HG03196 (cell line): ENCODE measurements at regions not wholly inside any gene's neighbourhood (a gene's known extent, or its start where the extent isn't known, plus 50 kb on each side); places are given as distances from the start of the nearest gene placed in this dataset.

ENCODE experiments used
- ATAC-seq: cut with Tn5 transposase; IDR thresholded peaks from one replicate; pipeline ENCODE4 v1.9.1; 2021; ENCODE audit not compliant: unreplicated experiment

DNA sequence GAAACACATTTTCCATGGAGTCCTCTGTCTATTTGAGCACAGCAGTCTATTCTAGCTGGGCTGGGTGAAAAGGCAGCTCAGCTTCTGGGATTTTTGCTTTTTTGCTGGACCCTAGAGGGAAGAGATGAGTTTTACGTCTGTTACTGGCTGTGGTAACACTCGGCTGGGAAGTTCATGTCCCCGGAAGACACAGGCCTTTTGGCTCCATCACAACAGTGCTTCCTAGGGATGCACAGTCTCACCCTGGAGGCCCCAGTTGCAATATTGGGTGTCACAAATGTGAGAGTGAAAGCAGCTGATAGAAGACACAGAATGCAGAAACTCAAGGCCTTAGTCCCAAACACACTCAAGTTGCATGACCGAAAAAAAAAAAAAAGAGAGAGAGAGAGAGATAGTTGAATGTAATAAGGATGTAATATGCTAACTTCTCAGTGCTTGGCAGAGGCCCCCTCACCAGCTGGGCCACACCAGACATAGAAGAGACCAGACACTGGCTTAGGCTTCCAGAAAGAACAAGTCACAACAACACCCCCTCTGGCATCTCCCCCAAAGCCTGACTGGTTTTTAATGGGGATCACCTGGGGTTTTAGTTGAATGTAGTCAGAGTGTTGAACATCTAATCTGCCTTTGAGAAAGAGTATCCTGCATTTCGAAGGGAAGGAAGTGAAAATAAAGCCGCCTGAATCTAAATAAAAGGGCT, 545.4 kb upstream of the FZD8 start:
- no peak for ATAC-seq

DNA sequence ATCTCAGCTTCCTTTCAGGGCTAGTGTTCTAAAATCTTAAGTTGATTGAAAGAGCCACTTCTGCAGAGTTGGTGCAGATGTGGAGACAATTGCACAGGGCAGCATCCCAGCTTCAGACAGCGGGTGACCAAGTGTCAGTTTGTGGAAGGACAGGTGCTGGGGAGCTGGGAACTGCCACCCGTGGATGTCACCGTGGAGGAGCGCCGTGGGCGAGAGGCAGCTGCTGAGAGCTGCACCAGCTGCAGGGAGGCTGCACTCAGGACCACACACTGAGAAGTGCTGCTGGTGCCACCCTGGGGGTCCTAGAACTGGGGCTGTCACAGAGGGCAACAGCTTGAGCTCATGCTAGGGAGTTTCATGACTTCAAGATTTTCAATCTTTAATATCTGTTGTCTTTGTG, 543.0 kb upstream of the FZD8 start:
- no peak for ATAC-seq

DNA sequence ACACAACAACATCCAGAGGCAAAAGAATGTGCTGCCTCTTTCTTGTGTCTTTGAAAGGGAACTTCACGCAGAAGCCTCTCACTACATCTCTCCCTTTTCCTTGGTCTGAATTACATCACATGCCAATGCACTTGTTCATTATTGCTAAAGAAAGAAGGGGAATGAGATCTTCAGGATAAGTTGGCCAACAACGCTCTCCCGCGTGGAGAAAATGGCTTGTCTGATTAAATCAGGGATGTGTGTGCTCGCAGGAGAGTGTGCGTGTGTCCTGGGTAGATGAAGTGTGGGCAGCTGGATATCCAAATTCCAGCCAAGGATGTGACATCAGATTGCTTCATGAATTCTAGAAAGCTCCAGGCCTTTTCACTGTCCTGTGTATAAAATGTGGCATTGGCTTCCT, 541.6 kb upstream of the FZD8 start:
- ATAC-seq = no peak

DNA sequence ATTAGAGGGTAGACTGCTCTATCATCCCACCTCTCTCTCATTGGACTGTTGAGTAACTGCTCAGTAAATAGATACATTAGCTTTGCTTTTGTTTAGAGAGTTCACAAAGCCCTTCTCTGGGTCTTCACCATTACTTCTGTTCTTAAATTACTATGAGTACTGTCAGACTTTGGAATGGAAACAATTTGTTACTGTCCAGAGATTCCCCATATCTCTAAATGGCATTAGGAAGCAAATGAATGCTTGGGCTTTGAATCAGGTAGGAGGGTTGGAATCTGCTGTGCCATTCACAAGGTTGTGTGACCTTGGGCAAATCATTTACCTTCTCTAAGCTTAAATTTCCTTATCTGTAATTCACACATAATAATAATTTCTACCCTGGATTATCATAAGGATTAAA, 541.0 kb upstream of the FZD8 start:
- ATAC-seq = no peak

DNA sequence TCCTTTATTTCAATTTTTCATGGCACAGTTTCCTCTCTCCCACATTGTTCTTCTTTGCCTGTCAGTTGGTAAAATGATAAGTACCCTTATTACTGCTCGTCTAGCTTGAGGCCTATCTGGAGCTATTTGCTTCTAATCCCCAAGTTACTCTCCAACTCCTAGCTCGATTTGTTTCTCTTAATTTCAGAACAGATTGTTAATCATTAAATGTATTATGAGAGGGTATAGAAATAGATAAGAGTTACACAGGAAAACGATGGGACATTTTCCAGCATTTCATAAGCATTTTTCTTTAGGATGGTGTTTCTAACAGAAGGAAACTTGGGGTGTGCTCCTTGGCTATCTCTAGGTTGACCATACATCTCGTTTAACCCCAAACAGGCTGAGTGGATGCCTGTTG, 540.5 kb upstream of the FZD8 start:
- no peak for ATAC-seq

DNA sequence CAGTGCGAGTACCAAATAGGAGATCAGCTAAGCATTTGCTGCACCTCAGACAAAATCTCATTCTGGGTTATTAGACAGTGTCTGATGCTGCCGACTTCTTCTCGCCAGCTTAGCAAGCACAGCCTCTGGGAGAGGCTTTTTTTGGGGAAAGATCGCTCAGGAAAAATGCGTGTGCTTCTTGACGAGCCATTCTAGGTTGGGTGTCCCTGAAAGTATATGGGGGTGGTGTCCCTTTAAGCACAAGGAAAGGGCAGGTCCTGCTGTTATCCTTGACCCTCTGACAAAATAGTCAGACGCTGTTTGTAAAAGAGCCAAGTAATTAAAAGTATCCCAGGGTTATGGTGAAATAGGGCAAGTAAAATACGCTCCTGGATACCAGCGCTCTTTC, 540.1 kb upstream of the FZD8 start:
- ATAC-seq = no peak

DNA sequence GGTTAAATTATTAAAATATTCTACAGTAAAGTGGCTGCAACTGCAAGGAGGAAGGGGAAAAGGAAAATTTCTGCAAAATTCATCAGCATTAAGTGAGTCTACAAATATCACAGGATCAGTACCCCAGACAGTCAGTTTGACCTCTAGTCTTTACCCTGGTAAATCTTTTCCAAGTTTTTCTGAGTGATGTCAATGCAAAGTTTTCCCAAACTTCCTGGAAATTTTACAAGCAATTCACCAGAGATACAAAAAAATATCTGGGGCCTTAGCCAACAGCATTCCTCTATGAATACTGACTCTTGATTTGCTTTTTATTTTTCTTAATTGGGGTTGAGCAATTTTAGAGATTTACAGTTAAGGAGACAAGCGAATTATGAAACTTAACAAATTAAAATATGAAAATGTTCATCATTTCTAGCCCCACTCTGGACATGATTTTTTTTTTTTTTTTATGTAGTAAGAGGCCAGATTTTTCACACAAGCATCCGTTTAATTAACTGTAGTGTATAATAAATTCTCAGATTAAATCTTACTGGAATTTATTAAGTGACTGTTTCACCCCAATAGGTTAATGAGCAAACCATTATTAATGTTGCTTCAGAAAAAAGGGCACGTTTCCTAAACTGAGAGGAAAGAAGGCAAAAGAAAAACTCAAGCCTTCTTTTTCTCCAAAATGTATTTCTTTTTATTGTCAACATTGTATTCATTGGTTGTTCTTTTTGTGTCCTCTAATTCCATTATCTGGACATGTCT, 539.5 kb upstream of the FZD8 start:
- ATAC-seq = no peak

DNA sequence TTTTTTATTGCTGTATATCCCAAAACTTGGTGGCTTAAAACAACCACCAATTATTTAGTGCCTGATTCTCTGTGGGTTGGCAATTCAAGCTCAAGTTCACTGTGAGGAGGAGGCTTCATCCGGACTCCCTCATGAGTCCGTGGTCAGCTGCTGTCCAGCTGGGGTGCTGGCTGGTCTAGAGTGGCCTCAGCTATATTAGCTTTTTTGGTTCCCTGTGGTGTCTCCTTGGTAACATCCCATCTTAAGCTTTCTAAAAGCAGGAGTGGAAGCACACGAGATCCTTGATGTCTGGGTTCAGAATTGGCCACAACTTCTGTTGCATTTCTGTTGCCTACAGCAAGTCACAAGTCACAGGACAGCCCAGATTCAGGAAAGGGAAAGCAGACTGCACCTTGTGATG, 536.5 kb upstream of the FZD8 start:
- no peak for ATAC-seq

DNA sequence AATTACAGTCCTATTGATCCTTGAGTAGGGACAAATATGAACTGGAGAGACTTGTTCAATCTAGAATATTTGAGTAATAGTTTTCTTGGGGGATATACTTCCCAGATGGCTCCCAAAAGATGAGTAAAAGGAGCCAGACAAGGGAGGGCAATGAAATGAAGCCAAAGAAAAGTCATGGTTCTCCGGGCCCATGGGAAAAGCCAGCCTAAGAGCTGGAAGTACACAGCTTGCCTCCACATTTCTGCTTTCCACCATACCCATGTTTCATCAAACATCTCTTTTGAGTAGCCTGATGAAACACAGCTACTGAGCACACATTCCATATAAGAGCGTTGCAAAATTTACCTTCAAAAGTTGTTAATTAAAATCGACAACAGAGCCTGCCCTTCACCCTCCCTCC, 535.0 kb upstream of the FZD8 start:
- ATAC-seq = no peak

DNA sequence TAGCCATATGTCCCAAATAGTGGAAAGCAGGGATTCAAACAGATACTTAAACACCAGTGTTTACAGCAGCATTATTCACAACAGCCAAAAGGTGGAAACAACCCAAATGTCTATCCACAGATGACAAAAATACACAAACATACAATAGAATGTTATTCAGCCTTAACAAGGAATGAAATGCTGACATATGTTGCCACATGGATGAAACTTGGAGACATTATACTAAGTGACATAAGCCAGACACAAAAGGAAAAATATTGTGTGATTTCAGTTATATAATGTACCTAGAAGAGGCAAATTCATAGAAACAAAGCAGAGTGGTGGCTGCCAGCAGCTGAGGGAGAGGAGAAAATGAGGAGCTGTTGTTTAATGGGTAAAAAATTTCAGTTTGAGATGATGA, 533.9 kb upstream of the FZD8 start:
- no peak for ATAC-seq

DNA sequence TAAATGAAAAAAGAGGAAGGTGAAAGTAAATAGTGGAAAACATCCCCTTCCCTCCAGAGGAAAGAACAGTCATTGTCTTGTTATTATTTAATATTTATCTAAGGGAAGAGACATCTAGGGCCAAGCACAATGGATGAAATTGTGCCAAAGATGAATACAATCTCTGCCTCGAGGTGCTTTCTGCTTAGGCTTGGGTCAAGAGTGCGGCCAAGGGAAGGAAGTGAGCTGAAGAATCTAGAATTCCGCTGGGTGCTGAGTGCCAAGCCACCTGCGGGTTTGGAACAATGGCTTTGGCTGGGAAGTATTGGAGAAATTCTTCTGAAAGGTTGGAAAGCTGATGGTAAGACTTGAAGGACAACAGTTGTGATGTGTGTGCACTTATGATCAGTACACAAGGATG, 531.3 kb upstream of the FZD8 start:
- ATAC-seq = no peak

DNA sequence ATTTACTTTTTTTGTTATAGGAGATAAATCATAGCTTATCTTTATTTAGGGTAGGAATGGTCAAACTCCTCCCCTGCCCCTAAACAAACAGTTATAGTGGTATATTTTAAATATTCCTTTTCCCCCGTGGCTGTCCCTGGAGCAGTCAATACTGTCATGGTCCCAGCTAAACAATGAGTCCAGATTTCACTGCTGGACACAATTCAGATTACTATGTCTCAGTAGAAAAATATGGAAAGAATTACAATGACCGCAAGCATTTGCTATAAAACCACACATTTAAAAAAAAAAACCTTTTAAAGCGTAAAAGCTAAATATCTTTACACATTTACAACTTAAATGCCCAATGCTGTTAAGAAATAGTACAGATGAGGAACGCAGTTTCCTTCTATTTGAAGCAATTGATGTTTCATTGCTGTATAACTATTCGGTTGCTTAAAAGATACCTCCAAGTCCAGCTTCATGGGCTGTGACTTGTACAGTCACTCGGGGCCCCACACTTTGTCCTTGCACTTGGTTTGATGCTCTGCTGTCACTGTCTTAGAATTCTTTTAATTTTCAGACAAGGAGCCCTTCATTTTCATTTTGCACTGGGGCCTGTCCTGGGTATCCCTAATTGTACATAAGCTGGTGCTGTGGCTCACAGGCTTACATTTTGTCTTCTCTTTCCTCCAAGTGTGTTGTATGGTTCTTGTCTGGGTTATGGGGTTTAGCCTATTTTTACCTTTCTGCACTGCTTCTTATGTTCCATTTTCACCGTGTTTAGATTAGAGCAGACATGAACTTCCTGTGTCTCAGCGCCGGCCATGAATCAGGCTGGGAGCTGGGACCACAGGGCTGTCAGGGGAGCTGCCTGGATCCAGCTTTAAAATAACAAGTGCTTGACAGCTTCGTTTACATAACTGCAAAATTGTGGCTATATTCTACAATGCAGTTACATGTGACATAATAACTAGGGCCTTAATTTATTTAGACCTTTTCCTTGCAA, 530.2 kb upstream of the FZD8 start:
- no peak for ATAC-seq

DNA sequence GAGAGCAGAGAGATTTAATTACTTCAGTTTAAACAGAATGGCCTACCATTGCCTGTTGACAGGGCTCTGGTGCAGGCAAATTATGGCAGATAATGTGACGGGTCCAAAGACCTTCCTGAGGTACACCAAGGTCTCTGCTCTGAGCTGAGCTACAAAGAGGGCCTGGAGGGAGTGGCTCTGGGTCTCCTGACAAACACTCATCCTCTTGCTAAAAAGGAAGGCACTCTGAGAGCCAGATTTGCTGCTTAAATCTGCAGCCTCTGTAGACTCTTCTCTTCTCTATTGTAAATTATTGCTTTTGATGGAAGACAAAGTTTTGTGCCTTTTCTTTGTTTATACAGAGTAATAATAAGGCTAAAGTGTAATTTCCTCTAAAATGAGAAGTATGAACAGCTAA, 529.5 kb upstream of the FZD8 start:
- no peak for ATAC-seq

DNA sequence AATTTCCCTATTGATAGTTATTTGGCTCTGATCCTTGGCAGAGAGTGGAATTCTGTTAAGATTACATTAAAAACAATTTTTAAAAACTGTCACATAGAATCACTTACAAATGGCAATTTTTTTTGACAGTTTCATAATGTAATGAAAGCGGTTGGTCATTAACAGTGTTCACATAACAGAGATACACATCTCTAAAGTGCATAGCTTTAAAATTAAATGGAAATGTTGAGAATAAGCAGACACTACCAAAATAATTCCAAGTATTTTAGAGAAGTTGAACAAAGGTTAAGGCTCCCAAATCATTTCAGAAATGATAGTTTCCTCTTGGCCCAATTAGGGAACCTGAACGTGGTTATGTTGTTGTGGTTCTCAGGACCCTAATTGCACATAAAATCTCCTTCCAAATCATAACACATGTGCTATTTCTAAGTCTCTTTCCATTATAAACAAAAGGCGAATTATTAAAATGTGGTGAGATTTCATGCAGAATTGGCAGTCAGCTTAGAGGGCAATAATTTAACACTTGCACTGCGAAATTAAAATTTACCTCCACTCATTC, 528.9 kb upstream of the FZD8 start:
- ATAC-seq = no peak

DNA sequence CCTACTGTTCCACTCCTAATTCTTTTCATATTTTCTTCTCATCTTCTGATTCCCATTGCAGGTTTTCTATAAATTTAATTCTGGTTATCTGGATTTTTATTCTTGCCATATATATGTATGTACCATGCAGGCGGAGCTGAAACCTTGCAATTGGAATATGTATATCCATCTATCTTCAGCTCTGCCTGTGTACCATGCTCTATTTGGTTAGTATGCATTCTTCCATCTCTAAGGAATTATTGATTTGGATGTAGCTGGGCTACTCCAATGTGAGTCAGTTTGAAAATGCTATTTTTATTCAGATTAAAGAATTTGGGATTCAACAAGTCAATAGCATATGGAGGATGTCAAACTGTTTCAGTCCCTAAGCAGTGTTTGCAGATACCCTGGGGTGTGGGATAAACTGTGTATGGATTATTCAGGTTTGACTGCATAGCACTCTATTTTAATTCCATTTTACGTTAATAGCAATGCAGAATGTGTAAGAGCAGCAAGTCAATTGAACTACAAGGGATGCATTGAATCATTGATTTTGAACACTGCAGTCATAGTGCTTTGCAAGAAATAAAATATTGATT, 528.1 kb upstream of the FZD8 start:
- no peak for ATAC-seq

DNA sequence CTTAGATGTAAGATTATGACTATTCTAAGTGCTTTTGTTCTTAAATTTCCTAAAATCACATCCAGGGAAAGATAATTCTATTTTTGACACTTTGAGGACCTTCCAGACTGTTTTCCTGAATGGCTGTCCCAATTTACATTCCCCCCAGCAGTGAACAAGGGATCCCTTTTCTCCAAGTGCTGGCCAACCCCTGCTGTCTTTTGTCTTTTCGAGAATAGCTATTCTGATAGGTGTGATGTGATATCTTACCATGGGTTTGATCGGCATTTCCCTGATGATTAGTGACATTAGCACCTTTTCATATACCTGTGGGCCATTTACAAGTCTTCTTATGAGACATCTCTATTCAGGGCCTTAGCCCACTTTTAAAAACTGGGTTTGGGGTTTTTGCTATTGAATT, 526.7 kb upstream of the FZD8 start:
- ATAC-seq = no peak

DNA sequence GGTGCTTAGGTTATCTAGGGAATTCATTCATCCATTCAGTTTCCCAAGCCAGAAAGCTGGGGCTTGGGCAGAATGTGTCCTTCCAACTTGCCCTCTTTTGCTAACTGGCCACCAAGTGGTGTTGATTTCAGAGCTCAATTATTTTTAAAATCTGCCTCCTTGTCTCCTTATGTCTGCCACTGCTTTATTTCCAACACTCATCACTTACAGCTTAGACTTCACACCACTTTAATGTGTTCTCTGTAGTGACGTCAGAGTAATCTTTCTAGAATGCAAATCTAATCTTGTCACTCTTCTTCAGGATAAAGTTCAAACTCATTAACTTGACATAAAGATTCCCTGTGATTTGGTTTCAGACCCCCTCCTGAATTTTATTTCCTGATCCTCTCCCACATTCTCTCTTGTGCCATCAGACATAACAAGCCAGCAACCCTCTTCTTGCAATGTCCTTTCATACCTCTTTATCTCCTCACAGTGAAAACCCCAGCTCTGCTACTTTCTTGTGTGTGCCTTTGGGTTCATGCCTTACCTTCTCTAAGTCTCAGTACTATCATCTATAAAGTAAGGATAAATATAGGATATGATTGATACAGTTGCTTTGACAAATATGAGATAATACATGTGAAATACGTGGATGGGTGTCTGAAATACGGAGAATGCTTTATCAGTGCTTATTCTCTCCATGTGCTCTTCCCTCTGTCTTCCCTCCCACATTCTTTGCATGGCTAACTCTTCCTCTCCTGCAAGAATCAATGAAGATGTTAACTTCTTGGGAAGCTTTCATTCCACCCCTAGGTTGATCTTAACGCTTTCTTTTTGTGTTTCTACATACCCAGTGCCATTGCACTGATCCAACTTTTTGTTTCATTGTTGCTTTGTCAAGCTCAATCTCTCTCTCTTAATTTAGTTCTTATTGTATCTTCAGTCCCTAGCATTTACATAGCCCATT, 522.7 kb upstream of the FZD8 start:
- no peak for ATAC-seq

DNA sequence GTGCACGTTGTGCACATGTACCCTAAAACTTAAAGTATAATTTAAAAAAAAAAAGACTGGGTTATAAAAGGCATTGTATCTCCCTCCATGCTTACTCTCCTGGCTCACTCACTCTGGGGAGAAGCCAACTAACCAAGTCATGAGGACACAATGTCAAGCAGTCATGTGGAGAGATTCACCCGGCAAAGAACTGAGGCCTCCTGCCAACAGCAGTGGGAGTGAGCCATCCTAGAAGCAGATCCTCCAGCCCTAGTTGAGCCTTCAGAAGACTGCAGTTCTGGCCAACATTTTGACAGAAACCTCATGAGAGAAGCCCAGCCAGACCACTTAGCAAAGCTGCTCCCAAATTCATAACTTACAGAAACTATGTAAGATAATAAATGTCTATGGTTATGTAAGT, 521.7 kb upstream of the FZD8 start:
- no peak for ATAC-seq

DNA sequence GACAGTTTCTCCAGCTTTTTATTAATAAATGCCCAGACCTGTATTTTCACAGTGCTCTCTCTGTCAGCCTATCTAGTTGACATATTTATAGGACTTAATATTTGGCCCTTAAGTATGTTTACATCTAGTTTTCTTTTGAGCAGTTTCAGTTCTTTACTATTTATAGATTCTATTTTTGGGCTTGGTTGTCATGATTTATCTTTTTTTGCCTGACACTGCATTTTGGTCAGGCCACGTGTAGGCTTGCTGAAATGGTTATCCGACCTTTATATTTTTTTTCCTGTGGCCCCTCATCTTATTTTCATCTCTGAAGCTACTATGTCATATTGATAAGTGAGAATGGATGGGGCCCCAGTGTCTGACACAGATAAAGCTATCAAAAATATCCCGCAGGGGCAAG, 515.4 kb upstream of the FZD8 start:
- ATAC-seq = no peak

DNA sequence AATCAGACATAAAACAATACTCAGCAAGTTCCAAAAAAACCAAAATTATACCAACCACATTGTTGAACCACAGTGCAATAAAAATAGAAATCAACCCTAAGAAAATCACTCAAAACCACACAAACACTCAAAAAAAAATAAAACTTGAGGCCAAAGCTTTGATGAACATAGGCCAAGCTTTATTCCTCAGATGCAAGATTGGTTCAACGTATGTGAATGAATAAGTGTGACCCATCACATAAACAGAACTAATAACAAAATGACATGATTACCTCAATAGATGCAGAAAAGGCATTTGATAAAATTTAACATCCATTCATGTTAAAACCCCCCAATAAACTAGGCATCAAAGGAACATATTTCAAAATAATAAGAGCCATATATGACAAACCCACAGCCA, 506.1 kb upstream of the FZD8 start:
- ATAC-seq = no peak
